ENCODE measurements at regions not wholly inside any gene's neighbourhood (a gene's known extent, or its start where the extent isn't known, plus 50 kb on each side); places are given as distances from the start of the nearest gene placed in this dataset.

DNA sequence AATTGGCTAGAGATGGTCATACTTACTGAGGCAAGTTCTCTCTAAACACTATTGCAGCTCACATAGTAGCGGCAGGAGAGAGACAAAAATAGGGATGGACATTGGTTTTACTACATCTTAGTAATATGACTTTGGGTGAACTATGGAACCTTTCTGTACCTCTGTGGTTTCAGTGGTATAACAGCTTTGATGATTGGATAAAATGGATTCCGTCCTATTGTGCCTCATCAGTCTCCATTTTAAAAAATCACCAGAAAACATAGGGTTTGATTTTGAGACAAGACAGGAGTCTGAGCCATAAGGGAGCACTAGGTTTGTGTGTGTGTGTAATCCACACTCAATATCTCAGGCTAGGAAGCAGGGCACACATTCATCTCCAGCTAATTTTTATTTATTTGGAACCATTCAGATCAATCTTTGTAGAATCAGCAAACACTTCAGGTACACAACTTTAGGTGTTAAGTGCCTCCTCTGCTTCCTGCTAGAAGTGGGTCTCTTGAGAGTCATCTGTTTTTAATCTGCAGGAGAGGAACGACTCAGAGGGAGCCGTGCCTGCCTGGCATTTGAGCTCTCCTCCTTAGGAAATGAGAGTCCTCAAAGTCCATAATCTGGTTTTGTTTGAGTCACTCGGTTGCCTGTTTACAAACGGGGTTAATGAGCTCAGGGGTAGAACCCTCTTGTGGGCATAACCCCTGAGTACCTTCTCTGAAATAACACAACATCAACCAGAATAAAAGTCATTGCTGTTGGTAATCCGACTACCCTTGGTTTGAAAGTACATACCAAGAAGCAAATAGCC lies 238.5 kb upstream of the BOD1L1 start:
- Mint-ChIP-seq H3K36me3 (ENCODE audit: insufficient read depth) (no peaks in the 10 kb centered on the region), H3K4me1 (no peaks in the 10 kb centered on the region), H3K27me3 (peaks cover 6% of the 10 kb centered on the region), H3K27ac (ENCODE audit: low read depth) (no peak overlapping the region), H3K4me3 (no peak overlapping the region), H3K9me3 (peaks cover 23% of the 10 kb centered on the region)
- no peak for DNase-seq (ENCODE audit: low spot score in 2 of 2)
- ATAC-seq (replicated peaks; ENCODE audit: extremely low read depth, poor library complexity, severe bottlenecking), result no peak

GRCh38 chr4:13866881-13867280 lies 239.4 kb upstream of the BOD1L1 start:
- H3K27me3 Mint-ChIP-seq, result peaks cover 10% of the 10 kb centered on the region
- DNase-seq (ENCODE audit: low spot score in 2 of 2) (no peak), ATAC-seq (replicated peaks; ENCODE audit: extremely low read depth, poor library complexity, severe bottlenecking) (no peak)
- H3K36me3 Mint-ChIP-seq (ENCODE audit: insufficient read depth), result no peaks in the 10 kb centered on the region
- no peak overlapping the region for H3K27ac Mint-ChIP-seq (ENCODE audit: low read depth)
- peaks cover 25% of the 10 kb centered on the region for H3K9me3 Mint-ChIP-seq
- no peaks in the 10 kb centered on the region for H3K4me1 Mint-ChIP-seq
- no peak overlapping the region for H3K4me3 Mint-ChIP-seq

DNA sequence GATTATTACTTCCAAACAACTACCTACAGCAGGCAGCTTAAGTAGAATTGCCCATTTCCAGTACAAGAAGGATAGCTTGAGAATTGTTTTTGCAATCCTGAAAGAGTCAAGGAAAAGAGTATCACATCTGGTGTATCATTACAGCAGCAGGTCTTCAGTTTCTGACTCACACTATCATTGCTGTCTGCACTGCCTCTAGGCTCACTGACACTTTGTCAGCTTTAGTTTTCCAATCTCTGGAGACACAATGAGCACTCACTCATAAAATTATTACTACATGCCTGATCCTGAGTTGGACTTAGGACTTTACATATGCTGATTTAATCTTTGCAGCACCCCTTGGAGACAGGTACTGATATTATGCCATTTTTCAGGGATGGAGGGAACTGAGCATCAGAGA lies 244.6 kb upstream of the BOD1L1 start:
- H3K9me3 Mint-ChIP-seq, result peaks cover 25% of the 10 kb centered on the region
- no peak overlapping the region for H3K4me3 Mint-ChIP-seq
- no peaks in the 10 kb centered on the region for H3K36me3 Mint-ChIP-seq (ENCODE audit: insufficient read depth)
- H3K27ac Mint-ChIP-seq (ENCODE audit: low read depth), result no peak overlapping the region
- H3K27me3 Mint-ChIP-seq, result peaks cover 10% of the 10 kb centered on the region
- DNase-seq (ENCODE audit: low spot score in 2 of 2), result no peak
- ATAC-seq (replicated peaks; ENCODE audit: extremely low read depth, poor library complexity, severe bottlenecking), result no peak
- no peaks in the 10 kb centered on the region for H3K4me1 Mint-ChIP-seq

DNA sequence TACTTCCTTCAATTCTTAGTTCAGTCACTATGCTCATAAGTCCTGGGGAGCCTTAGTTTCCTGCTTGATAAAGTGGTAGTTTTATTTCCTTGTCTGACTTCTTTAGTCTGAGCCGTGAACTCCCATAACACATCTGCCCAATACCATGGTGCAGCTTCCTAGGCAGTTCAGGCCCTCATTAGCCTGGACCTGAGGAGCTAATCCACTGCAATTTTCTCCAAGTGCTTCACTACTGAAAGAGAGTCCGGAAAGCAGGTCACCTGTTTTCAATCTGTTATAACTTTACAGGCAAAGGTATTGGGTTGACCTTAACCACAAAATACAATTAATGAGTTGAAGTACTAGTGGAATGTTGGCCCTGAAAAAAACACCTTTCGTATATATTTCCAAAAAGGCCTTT lies 245.4 kb upstream of the BOD1L1 start:
- H3K27me3 Mint-ChIP-seq, result peaks cover 10% of the 10 kb centered on the region
- no peak overlapping the region for H3K27ac Mint-ChIP-seq (ENCODE audit: low read depth)
- ATAC-seq (replicated peaks; ENCODE audit: extremely low read depth, poor library complexity, severe bottlenecking) (no peak), DNase-seq (ENCODE audit: low spot score in 2 of 2) (no peak)
- peaks cover 17% of the 10 kb centered on the region for H3K9me3 Mint-ChIP-seq
- H3K4me3 Mint-ChIP-seq, result no peak overlapping the region
- H3K4me1 Mint-ChIP-seq, result no peaks in the 10 kb centered on the region
- no peaks in the 10 kb centered on the region for H3K36me3 Mint-ChIP-seq (ENCODE audit: insufficient read depth)

GRCh38 chr4:13875181-13875580 lies 247.7 kb upstream of the BOD1L1 start:
- H3K27ac Mint-ChIP-seq (ENCODE audit: low read depth), result no peak overlapping the region
- no peak overlapping the region for H3K4me3 Mint-ChIP-seq
- H3K9me3 Mint-ChIP-seq, result peaks cover 28% of the 10 kb centered on the region
- H3K4me1 Mint-ChIP-seq, result no peaks in the 10 kb centered on the region
- ATAC-seq (replicated peaks; ENCODE audit: extremely low read depth, poor library complexity, severe bottlenecking) (no peak), DNase-seq (ENCODE audit: low spot score in 2 of 2) (no peak)
- H3K27me3 Mint-ChIP-seq, result peaks cover 10% of the 10 kb centered on the region
- no peaks in the 10 kb centered on the region for H3K36me3 Mint-ChIP-seq (ENCODE audit: insufficient read depth)

- Mint-ChIP-seq H3K9me3 (peaks cover 24% of the 10 kb centered on the region), H3K4me3 (no peak overlapping the region), H3K4me1 (no peaks in the 10 kb centered on the region), H3K36me3 (ENCODE audit: insufficient read depth) (peaks cover 2% of the 10 kb centered on the region), H3K27me3 (peaks cover 4% of the 10 kb centered on the region), H3K27ac (ENCODE audit: low read depth) (no peak overlapping the region)
- DNase-seq (ENCODE audit: low spot score in 2 of 2) (no peak), ATAC-seq (replicated peaks; ENCODE audit: extremely low read depth, poor library complexity, severe bottlenecking) (no peak)
These were observed 248.6 kb upstream of the BOD1L1 start for GRCh38 chr4:13876131-13876530.

GRCh38 chr4:13876940-13877339 lies 249.4 kb upstream of the BOD1L1 start:
- Mint-ChIP-seq H3K9me3 (peaks cover 22% of the 10 kb centered on the region), H3K27ac (ENCODE audit: low read depth) (no peak overlapping the region), H3K4me1 (no peaks in the 10 kb centered on the region), H3K36me3 (ENCODE audit: insufficient read depth) (peaks cover 2% of the 10 kb centered on the region), H3K4me3 (no peak overlapping the region), H3K27me3 (no peaks in the 10 kb centered on the region)
- no peak for DNase-seq (ENCODE audit: low spot score in 2 of 2)
- ATAC-seq (replicated peaks; ENCODE audit: extremely low read depth, poor library complexity, severe bottlenecking), result no peak

DNA sequence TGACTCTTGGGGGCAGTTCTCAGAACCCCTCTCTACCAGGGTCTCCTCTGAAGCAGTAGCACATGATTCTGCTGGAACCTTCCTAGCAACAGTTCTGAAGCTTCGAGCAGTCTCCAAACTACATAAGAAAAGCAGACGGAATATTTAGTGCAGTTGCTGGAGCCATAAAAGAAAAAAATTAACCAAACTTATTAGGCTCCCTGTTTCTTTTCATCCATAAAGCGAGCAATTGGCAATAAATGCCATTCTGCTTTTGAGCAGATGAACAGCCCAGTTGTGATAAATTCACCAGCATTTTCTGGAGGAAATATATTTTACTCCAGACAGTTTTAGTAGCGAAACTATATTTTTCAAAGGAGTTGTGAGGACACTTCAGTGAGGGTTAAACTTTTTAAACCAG lies 250.1 kb upstream of the BOD1L1 start:
- no peaks in the 10 kb centered on the region for H3K27me3 Mint-ChIP-seq
- no peak for DNase-seq (ENCODE audit: low spot score in 2 of 2)
- no peak overlapping the region for H3K27ac Mint-ChIP-seq (ENCODE audit: low read depth)
- H3K9me3 Mint-ChIP-seq, result peaks cover 22% of the 10 kb centered on the region
- H3K36me3 Mint-ChIP-seq (ENCODE audit: insufficient read depth), result peaks cover 2% of the 10 kb centered on the region
- no peak overlapping the region for H3K4me3 Mint-ChIP-seq
- ATAC-seq (replicated peaks; ENCODE audit: extremely low read depth, poor library complexity, severe bottlenecking), result no peak
- no peaks in the 10 kb centered on the region for H3K4me1 Mint-ChIP-seq

- no peaks in the 10 kb centered on the region for H3K4me1 Mint-ChIP-seq
- DNase-seq (ENCODE audit: low spot score in 2 of 2) (no peak), ATAC-seq (replicated peaks; ENCODE audit: extremely low read depth, poor library complexity, severe bottlenecking) (no peak)
- no peak overlapping the region for H3K27ac Mint-ChIP-seq (ENCODE audit: low read depth)
- H3K4me3 Mint-ChIP-seq, result no peak overlapping the region
- H3K27me3 Mint-ChIP-seq, result no peaks in the 10 kb centered on the region
- H3K36me3 Mint-ChIP-seq (ENCODE audit: insufficient read depth), result peaks cover 2% of the 10 kb centered on the region
- peaks cover 16% of the 10 kb centered on the region for H3K9me3 Mint-ChIP-seq
These were observed 254.4 kb upstream of the BOD1L1 start for GRCh38 chr4:13881892-13882291.

DNA sequence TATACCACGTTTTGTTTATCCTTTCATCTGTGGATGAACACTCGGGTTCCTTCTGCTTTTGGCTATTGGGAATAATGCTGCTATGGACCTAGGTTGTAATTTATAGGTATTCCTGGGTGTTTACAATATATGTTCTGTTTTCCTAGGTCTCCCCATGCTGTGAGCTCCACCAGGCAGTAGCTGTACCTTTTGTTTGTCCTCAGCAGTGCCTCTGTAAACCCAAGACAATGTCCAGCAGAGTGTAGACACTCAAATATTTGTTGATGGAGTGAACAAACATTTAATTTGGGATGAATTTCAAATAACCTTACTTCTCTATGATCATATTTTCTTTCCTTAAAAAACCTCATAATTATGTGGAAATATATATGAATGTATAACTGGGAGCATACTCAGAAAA lies 259.5 kb upstream of the BOD1L1 start:
- no peak overlapping the region for H3K27ac Mint-ChIP-seq (ENCODE audit: low read depth)
- no peaks in the 10 kb centered on the region for H3K27me3 Mint-ChIP-seq

DNA sequence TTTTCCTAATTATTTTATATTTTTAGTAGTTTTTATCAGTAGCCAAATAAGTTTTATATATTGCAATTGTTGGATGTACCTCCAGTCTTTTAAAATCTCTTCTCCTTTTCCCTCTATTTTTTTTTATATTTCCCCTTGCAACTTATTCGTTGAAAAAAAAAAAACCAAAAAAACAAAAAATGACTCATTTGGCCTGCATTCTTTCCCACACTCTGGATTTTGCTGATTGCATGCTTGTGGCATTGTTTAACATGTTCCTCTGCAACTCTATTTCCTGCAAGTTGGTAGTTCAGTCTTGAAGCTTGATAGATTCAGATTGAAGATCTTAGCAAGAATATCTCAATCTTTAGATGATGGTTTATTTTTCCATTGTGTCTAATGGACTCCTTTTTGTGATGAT lies 260.6 kb upstream of the BOD1L1 start:
- Mint-ChIP-seq H3K27me3 (no peaks in the 10 kb centered on the region), H3K27ac (ENCODE audit: low read depth) (no peak overlapping the region), H3K36me3 (ENCODE audit: insufficient read depth) (no peaks in the 10 kb centered on the region), H3K9me3 (peaks cover 11% of the 10 kb centered on the region), H3K4me1 (no peaks in the 10 kb centered on the region), H3K4me3 (no peak overlapping the region)
- DNase-seq (ENCODE audit: low spot score in 2 of 2) (no peak), ATAC-seq (replicated peaks; ENCODE audit: extremely low read depth, poor library complexity, severe bottlenecking) (no peak)

More for the DNA sequence above, 259.5 kb upstream of the BOD1L1 start:
- H3K36me3 Mint-ChIP-seq (ENCODE audit: insufficient read depth), result no peaks in the 10 kb centered on the region
- H3K4me3 Mint-ChIP-seq, result no peak overlapping the region
- ATAC-seq (replicated peaks; ENCODE audit: extremely low read depth, poor library complexity, severe bottlenecking), result no peak
- H3K4me1 Mint-ChIP-seq, result no peaks in the 10 kb centered on the region
- DNase-seq (ENCODE audit: low spot score in 2 of 2), result no peak
- peaks cover 11% of the 10 kb centered on the region for H3K9me3 Mint-ChIP-seq

GRCh38 chr4:13891544-13891939 lies 264.0 kb upstream of the BOD1L1 start:
- DNase-seq (ENCODE audit: low spot score in 2 of 2) (no peak), ATAC-seq (replicated peaks; ENCODE audit: extremely low read depth, poor library complexity, severe bottlenecking) (no peak)
- Mint-ChIP-seq H3K27me3 (no peaks in the 10 kb centered on the region), H3K4me3 (no peak overlapping the region), H3K36me3 (ENCODE audit: insufficient read depth) (no peaks in the 10 kb centered on the region), H3K27ac (ENCODE audit: low read depth) (no peak overlapping the region), H3K9me3 (peaks cover 11% of the 10 kb centered on the region), H3K4me1 (no peaks in the 10 kb centered on the region)

DNA sequence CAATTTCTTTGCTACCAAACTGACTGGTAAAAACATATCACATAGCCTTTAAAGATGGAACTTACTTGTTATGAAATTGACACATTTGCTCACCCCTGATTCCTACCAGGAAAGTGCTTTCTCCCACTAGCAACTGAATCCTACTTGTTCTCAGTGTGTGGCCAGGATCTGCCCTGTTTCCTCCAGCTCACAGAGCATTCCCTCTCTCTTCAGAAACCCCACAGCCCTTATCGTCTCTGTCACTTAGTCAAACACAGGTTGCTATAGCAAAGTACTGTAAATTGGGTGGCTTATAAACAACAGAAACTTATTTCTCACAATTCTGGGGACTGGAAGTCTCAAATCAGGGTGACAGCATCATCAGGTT lies 265.2 kb upstream of the BOD1L1 start:
- Mint-ChIP-seq H3K27me3 (no peaks in the 10 kb centered on the region), H3K9me3 (peaks cover 11% of the 10 kb centered on the region), H3K4me3 (no peak overlapping the region), H3K27ac (ENCODE audit: low read depth) (no peak overlapping the region), H3K4me1 (no peaks in the 10 kb centered on the region), H3K36me3 (ENCODE audit: insufficient read depth) (no peaks in the 10 kb centered on the region)
- no peak for DNase-seq (ENCODE audit: low spot score in 2 of 2)
- ATAC-seq (replicated peaks; ENCODE audit: extremely low read depth, poor library complexity, severe bottlenecking), result no peak

Data from central memory CD8-positive, alpha-beta T cell (primary cell).